ENCODE measurements at regions not wholly inside any gene's neighbourhood (a gene's known extent, or its start where the extent isn't known, plus 50 kb on each side); places are given as distances from the start of the nearest gene placed in this dataset.
"Not testable (repeated sequence)": the region's sequence is repeated elsewhere in the genome, so short reads cannot be mapped to it uniquely, and the experiment has no call there.

- not testable (repeated sequence) for TF ChIP-seq EZH2 (IDR thresholded peaks at IDR 0.05); POLR2AphosphoS5 (IDR thresholded peaks at IDR 0.05; ENCODE audit: borderline replicate concordance, low read depth, low read length); FOXP2 (optimal IDR thresholded peaks at IDR 0.05; ENCODE audit: control extremely low read depth, extremely low read length, insufficient read depth)
Observed at GRCh38 chr21:6104546-6104945, 4416.8 kb upstream of the TPTE start.

Measured in SK-N-MC (cell line).